ENCODE measurements at regions not wholly inside any gene's neighbourhood (a gene's known extent, or its start where the extent isn't known, plus 50 kb on each side); places are given as distances from the start of the nearest gene placed in this dataset.

- no peak overlapping the region for H2BK5ac ChIP-seq (ENCODE audit: low read depth, low read length, poor library complexity, severe bottlenecking)
- H3K4me2 ChIP-seq (ENCODE audit: low read length, poor library complexity, severe bottlenecking), result no peak overlapping the region
- no peak overlapping the region for H3K27ac ChIP-seq (ENCODE audit: low read length, poor library complexity, severe bottlenecking)
- H3K4me3 ChIP-seq (ENCODE audit: insufficient read depth in 1 of 2, low read depth in 1 of 2, low read length in 2 of 2), result no peak overlapping the region
- H2AK5ac ChIP-seq (ENCODE audit: low read length, severe bottlenecking), result no peak overlapping the region
- H2BK12ac ChIP-seq (ENCODE audit: low read length in 2 of 2), result no peak overlapping the region
- no peak overlapping the region for H3K14ac ChIP-seq (ENCODE audit: low read length in 2 of 2)
- H4K8ac ChIP-seq (ENCODE audit: low read length), result no peak overlapping the region
- no peak overlapping the region for H2BK120ac ChIP-seq (ENCODE audit: low read depth, low read length)
- no peaks in the 10 kb centered on the region for H3K79me1 ChIP-seq (replicated peaks; ENCODE audit: low read length, poor library complexity, severe bottlenecking)
- no peak overlapping the region for H3K18ac ChIP-seq (ENCODE audit: low read depth in 1 of 2, low read length in 2 of 2)
- H3K27me3 ChIP-seq (ENCODE audit: control insufficient read depth in 1 of 2, insufficient read depth in 1 of 2, low read length in 2 of 2), result peaks cover 58 to 72% of the 10 kb centered on the region in 2 experiments
- H2AFZ ChIP-seq (ENCODE audit: low read depth, low read length), result no peak overlapping the region
- no peak overlapping the region for H3K23ac ChIP-seq (ENCODE audit: low read length in 2 of 2)
- H3K9me3 ChIP-seq (ENCODE audit: control insufficient read depth, low read length), result no peaks in the 10 kb centered on the region
- H3K4ac ChIP-seq (ENCODE audit: low read depth in 1 of 2, low read length in 2 of 2), result no peak overlapping the region
- no peaks in the 10 kb centered on the region for H3K36me3 ChIP-seq (ENCODE audit: control insufficient read depth in 1 of 2, insufficient read depth in 2 of 2, low read depth in 1 of 2, low read length in 2 of 2)
- H4K91ac ChIP-seq (ENCODE audit: low read length), result no peak overlapping the region
- 94% methylated on average over 5 of the region's 10 CpGs for WGBS
- H2BK15ac ChIP-seq (ENCODE audit: low read depth, poor library complexity, severe bottlenecking), result no peak overlapping the region
- no peak for DNase-seq
- H3K9ac ChIP-seq (ENCODE audit: low read length), result no peak overlapping the region
- H3K4me1 ChIP-seq (ENCODE audit: control insufficient read depth, insufficient read depth, low read depth, low read length), result no peaks in the 10 kb centered on the region
Measured at GRCh38 chr11:69978841-69979614, 99.1 kb upstream of the ANO1 start.

- Histone ChIP-seq H3K4ac (ENCODE audit: low read depth in 1 of 2, low read length in 2 of 2) (no peak overlapping the region), H2BK12ac (ENCODE audit: low read length in 2 of 2) (no peak overlapping the region), H3K23ac (ENCODE audit: low read length in 2 of 2) (peak overlapping the region in 1 of 2 experiments; percentile 84), H3K79me1 (replicated peaks; ENCODE audit: low read length, poor library complexity, severe bottlenecking) (no peaks in the 10 kb centered on the region), H3K14ac (ENCODE audit: low read length in 2 of 2) (no peak overlapping the region), H3K4me1 (ENCODE audit: control insufficient read depth, insufficient read depth, low read depth, low read length) (peaks cover 2% of the 10 kb centered on the region), H3K4me2 (ENCODE audit: low read length, poor library complexity, severe bottlenecking) (no peak overlapping the region), H2BK15ac (ENCODE audit: low read depth, poor library complexity, severe bottlenecking) (no peak overlapping the region), H3K36me3 (ENCODE audit: control insufficient read depth in 1 of 2, insufficient read depth in 2 of 2, low read depth in 1 of 2, low read length in 2 of 2) (no peaks in the 10 kb centered on the region), H2BK5ac (ENCODE audit: low read depth, low read length, poor library complexity, severe bottlenecking) (no peak overlapping the region), H4K8ac (ENCODE audit: low read length) (no peak overlapping the region), H3K27ac (ENCODE audit: low read length, poor library complexity, severe bottlenecking) (no peak overlapping the region), H2AK5ac (ENCODE audit: low read length, severe bottlenecking) (no peak overlapping the region), H3K4me3 (ENCODE audit: insufficient read depth in 1 of 2, low read depth in 1 of 2, low read length in 2 of 2) (no peak overlapping the region), H3K27me3 (ENCODE audit: control insufficient read depth in 1 of 2, insufficient read depth in 1 of 2, low read length in 2 of 2) (peaks cover 61 to 73% of the 10 kb centered on the region in 2 experiments), H3K9me3 (ENCODE audit: control insufficient read depth, low read length) (no peaks in the 10 kb centered on the region), H4K91ac (ENCODE audit: low read length) (peak overlapping the region; percentile 32), H2AFZ (ENCODE audit: low read depth, low read length) (no peak overlapping the region), H3K9ac (ENCODE audit: low read length) (no peak overlapping the region), H3K18ac (ENCODE audit: low read depth in 1 of 2, low read length in 2 of 2) (no peak overlapping the region), H2BK120ac (ENCODE audit: low read depth, low read length) (no peak overlapping the region)
- 95% methylated on average over 9 of the region's 9 CpGs for WGBS
- DNase-seq, result no peak
Measured at GRCh38 chr11:69979632-69980031, 98.5 kb upstream of the ANO1 start.

GRCh38 chr11:69981119-69981784 is 96.9 kb upstream of the ANO1 start:
- Histone ChIP-seq H2BK12ac (ENCODE audit: low read length in 2 of 2) (no peak overlapping the region), H2BK120ac (ENCODE audit: low read depth, low read length) (no peak overlapping the region), H2BK5ac (ENCODE audit: low read depth, low read length, poor library complexity, severe bottlenecking) (no peak overlapping the region), H4K91ac (ENCODE audit: low read length) (no peak overlapping the region), H3K14ac (ENCODE audit: low read length in 2 of 2) (no peak overlapping the region), H2AK5ac (ENCODE audit: low read length, severe bottlenecking) (no peak overlapping the region), H3K4me3 (ENCODE audit: insufficient read depth in 1 of 2, low read depth in 1 of 2, low read length in 2 of 2) (no peak overlapping the region), H3K4me1 (ENCODE audit: control insufficient read depth, insufficient read depth, low read depth, low read length) (peaks cover 11% of the 10 kb centered on the region), H3K9ac (ENCODE audit: low read length) (no peak overlapping the region), H3K9me3 (ENCODE audit: control insufficient read depth, low read length) (no peaks in the 10 kb centered on the region), H3K36me3 (ENCODE audit: control insufficient read depth in 1 of 2, insufficient read depth in 2 of 2, low read depth in 1 of 2, low read length in 2 of 2) (no peaks in the 10 kb centered on the region), H2AFZ (ENCODE audit: low read depth, low read length) (no peak overlapping the region), H3K79me1 (replicated peaks; ENCODE audit: low read length, poor library complexity, severe bottlenecking) (no peaks in the 10 kb centered on the region), H3K27ac (ENCODE audit: low read length, poor library complexity, severe bottlenecking) (no peak overlapping the region), H2BK15ac (ENCODE audit: low read depth, poor library complexity, severe bottlenecking) (no peak overlapping the region), H4K8ac (ENCODE audit: low read length) (no peak overlapping the region), H3K27me3 (ENCODE audit: control insufficient read depth in 1 of 2, insufficient read depth in 1 of 2, low read length in 2 of 2) (peaks cover 68 to 76% of the 10 kb centered on the region in 2 experiments), H3K18ac (ENCODE audit: low read depth in 1 of 2, low read length in 2 of 2) (peak overlapping the region in 1 of 2 experiments; percentile 21), H3K23ac (ENCODE audit: low read length in 2 of 2) (peak overlapping the region in 1 of 2 experiments; percentile 77), H3K4me2 (ENCODE audit: low read length, poor library complexity, severe bottlenecking) (no peak overlapping the region), H3K4ac (ENCODE audit: low read depth in 1 of 2, low read length in 2 of 2) (no peak overlapping the region)
- 26% methylated on average over 15 of the region's 15 CpGs for WGBS
- peak; percentile 45 for DNase-seq
